PC-3 (cell line): ENCODE measurements at regions not wholly inside any gene's neighbourhood (a gene's known extent, or its start where the extent isn't known, plus 50 kb on each side); places are given as distances from the start of the nearest gene placed in this dataset.

Source experiments
- ATAC-seq: fragments of 200-7000 bp; cut with Tn5 transposase; 2 replicates; pipeline ENCODE4 v1.9.1; 2020; ENCODE audit warnings: mild to moderate bottlenecking, moderate library complexity
- BruUV-seq: library from RNA; stranded (reverse); fragments of 400-500 nt; replicated peaks from 2 replicates; lab custom pipeline; 2021; lab: Mats Ljungman, UMichigan
- CTCF ChIA-PET: fragments of 300-600 bp; sonication (Branson Sonifier 250); formaldehyde crosslinking; loops from one replicate; lab custom pipeline; 2022; ENCODE audit warnings: antibody characterized with exemption; lab: Charles Lee
- POLR2A ChIA-PET: fragments of 300-600 bp; sonication (Branson Sonifier 250); formaldehyde crosslinking; loops from one replicate; lab custom pipeline; 2022; ENCODE audit warnings: antibody characterized with exemption; ENCODE audit not compliant: unreplicated experiment; lab: Charles Lee
- DNase-seq: peaks from one replicate; pipeline ENCODE4 v3.0.0-alpha.2; 2015
- H2AFZ ChIP-seq: fragments of 300-600 bp; sonication (generic); 2 replicates; pipeline ENCODE4 v1.6.0; 2016; ENCODE audit warnings: antibody characterized with exemption, low read length
- H3F3A ChIP-seq: fragments of 300-600 bp; sonication (generic); one replicate; pipeline ENCODE4 v1.6.0; 2017; ENCODE audit warnings: antibody characterized with exemption, low read length, control low read depth, mild to moderate bottlenecking; ENCODE audit not compliant: unreplicated experiment
- H3K27ac ChIP-seq: fragments of 300-600 bp; sonication (generic); 2 replicates; pipeline ENCODE4 v1.5.1; 2016; ENCODE audit warnings: mild to moderate bottlenecking, low read length
- H3K27me3 ChIP-seq: fragments of 300-600 bp; sonication (generic); 2 replicates; pipeline ENCODE4 v1.6.1; 2016; ENCODE audit warnings: low read length, mixed read lengths
- H3K36me3 ChIP-seq: fragments of 300-600 bp; sonication (generic); 2 replicates; pipeline ENCODE4 v1.6.1; 2016; ENCODE audit warnings: low read depth, mixed run types, low read length, mixed read lengths
- H3K4me1 ChIP-seq: fragments of 300-600 bp; sonication (generic); 2 replicates; pipeline ENCODE4 v1.5.1; 2016; ENCODE audit warnings: low read length; ENCODE audit not compliant: insufficient read depth
- H3K4me2 ChIP-seq: fragments of 300-600 bp; sonication (generic); 2 replicates; pipeline ENCODE4 v1.6.0; 2016; ENCODE audit warnings: low read length
- H3K4me3 ChIP-seq: fragments of 300-600 bp; sonication (generic); 2 replicates; pipeline ENCODE4 v1.5.1; 2016; ENCODE audit warnings: mild to moderate bottlenecking, low read length, mixed read lengths
- H3K79me2 ChIP-seq: fragments of 300-600 bp; sonication (generic); 2 replicates; pipeline ENCODE4 v1.6.1; 2017; ENCODE audit warnings: low read length, mixed read lengths
- H3K9ac ChIP-seq: fragments of 300-600 bp; sonication (generic); 2 replicates; pipeline ENCODE4 v1.6.0; 2016; ENCODE audit warnings: mild to moderate bottlenecking, low read length
- H3K9me2 ChIP-seq: fragments of 300-600 bp; sonication (generic); replicated peaks from 2 replicates; pipeline ENCODE4 v1.6.1; 2016; ENCODE audit warnings: mixed run types, low read length, mixed read lengths
- H3K9me3 ChIP-seq: fragments of 300-600 bp; sonication (generic); 2 replicates; pipeline ENCODE4 v1.6.1; 2016; ENCODE audit warnings: low read length, mixed read lengths
- H4K20me1 ChIP-seq: fragments of 300-600 bp; sonication (generic); 2 replicates; pipeline ENCODE4 v1.6.1; 2016; ENCODE audit warnings: low read length, mixed read lengths
- CTCF ChIP-seq: fragments of 300-600 bp; sonication (generic); conservative IDR thresholded peaks from 2 replicates; pipeline ENCODE4 v1.5.1; 2017; ENCODE audit warnings: antibody characterized with exemption, low read depth, mild to moderate bottlenecking, low read length
- EZH2 ChIP-seq: fragments of 300-600 bp; sonication (generic); IDR thresholded peaks from one replicate; pipeline ENCODE4 v1.6.1; 2017; ENCODE audit warnings: antibody characterized with exemption, mild to moderate bottlenecking, low read length; ENCODE audit not compliant: unreplicated experiment
- EZH2phosphoT487 ChIP-seq: fragments of 300-600 bp; sonication (generic); IDR thresholded peaks from 2 replicates; pipeline ENCODE4 v1.6.1; 2018; ENCODE audit warnings: mild to moderate bottlenecking, antibody characterized with exemption, low read length, borderline replicate concordance
- intact Hi-C: fragments of 100-400 bp; cut with micrococcal nuclease; formaldehyde crosslinking; loops from 2 replicates; pipeline ENCODE4 v1.9.0; 2023

- no peak for TF ChIP-seq CTCF
- TF ChIP-seq EZH2: no peak
- TF ChIP-seq EZH2phosphoT487: no peak
- Histone ChIP-seq H3K9me3 (no peaks in the 10 kb centered on the region), H4K20me1 (no peaks in the 10 kb centered on the region), H3K27ac (no peak overlapping the region), H3K9me2 (no peaks in the 10 kb centered on the region), H3K9ac (no peak overlapping the region), H3K4me3 (no peak overlapping the region), H3K79me2 (no peaks in the 10 kb centered on the region), H3F3A (no peaks in the 10 kb centered on the region), H3K4me1 (peaks cover 9% of the 10 kb centered on the region), H3K27me3 (peaks cover 8% of the 10 kb centered on the region; the same call in 1 of the 2 replicates), H2AFZ (no peak overlapping the region), H3K36me3 (no peaks in the 10 kb centered on the region), H3K4me2 (no peak overlapping the region)
- POLR2A ChIA-PET: no interaction called here
- intact Hi-C loops: no loop called here
- CTCF ChIA-PET: no interaction called here
- BruUV-seq: no TSS peak
- DNase-seq (no peak), ATAC-seq (no peak)
Measured at GRCh38 chr5:11958321-11958720, 54.1 kb upstream of the CTNND2 start.

GRCh38 chr5:11955331-11955730 is 51.1 kb upstream of the CTNND2 start:
- ChIA-PET CTCF (no interaction called here), POLR2A (interaction anchor here (1.0 kb wide), 1 partner anchor 9 kb away, joined by 4 read pairs; no protein-coding TSS in a partner anchor)
- ATAC-seq (peak; percentile 71), DNase-seq (peak; percentile 80)
- no peak overlapping the region for H3K4me2 ChIP-seq
- H3K36me3 ChIP-seq: no peaks in the 10 kb centered on the region
- BruUV-seq: no TSS peak
- no peaks in the 10 kb centered on the region for H3K79me2 ChIP-seq
- no peak overlapping the region for H3K4me3 ChIP-seq
- no peaks in the 10 kb centered on the region for H3F3A ChIP-seq
- H3K27me3 ChIP-seq: peaks cover 8% of the 10 kb centered on the region; the same call in 1 of the 2 replicates
- TF ChIP-seq EZH2phosphoT487: no peak
- no peak for TF ChIP-seq EZH2
- no peak for TF ChIP-seq CTCF
- no peaks in the 10 kb centered on the region for H3K9me3 ChIP-seq
- peaks cover 9% of the 10 kb centered on the region for H3K4me1 ChIP-seq
- no peaks in the 10 kb centered on the region for H3K9me2 ChIP-seq
- no peak overlapping the region for H3K9ac ChIP-seq
- H3K27ac ChIP-seq: no peak overlapping the region
- no peak overlapping the region for H2AFZ ChIP-seq
- no peaks in the 10 kb centered on the region for H4K20me1 ChIP-seq
- intact Hi-C loops: no loop called here
